ENCODE measurements at regions not wholly inside any gene's neighbourhood (a gene's known extent, or its start where the extent isn't known, plus 50 kb on each side); places are given as distances from the start of the nearest gene placed in this dataset.

DNA sequence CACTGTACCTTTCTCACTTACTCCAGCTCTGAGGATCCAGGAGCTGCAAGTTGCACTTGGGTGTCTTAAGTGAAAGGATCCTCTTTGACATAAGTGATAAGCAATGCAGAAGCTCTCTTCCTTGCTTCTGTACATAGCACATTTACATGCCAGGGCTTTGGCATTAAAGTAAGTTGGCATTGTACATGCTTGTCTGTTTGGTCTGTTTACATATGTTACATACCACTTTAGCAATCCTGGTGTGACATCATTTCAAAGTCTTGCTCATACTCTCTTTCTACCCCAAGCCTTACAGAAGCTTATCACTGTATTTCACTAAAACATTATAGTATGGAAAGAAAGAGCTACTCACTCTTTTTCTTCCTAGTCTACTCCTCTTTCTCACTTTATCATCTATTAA is 2548.3 kb downstream of the ARAP2 start:
- Histone ChIP-seq H3K4me1 (replicated peaks) (no peaks in the 10 kb centered on the region), H3K9me3 (no peaks in the 10 kb centered on the region), H3K27ac (no peak overlapping the region), H3K36me3 (no peaks in the 10 kb centered on the region), H3K27me3 (replicated peaks; ENCODE audit: insufficient read depth) (no peaks in the 10 kb centered on the region), H3K4me3 (no peak overlapping the region)
- TF ChIP-seq, protein P1, sequence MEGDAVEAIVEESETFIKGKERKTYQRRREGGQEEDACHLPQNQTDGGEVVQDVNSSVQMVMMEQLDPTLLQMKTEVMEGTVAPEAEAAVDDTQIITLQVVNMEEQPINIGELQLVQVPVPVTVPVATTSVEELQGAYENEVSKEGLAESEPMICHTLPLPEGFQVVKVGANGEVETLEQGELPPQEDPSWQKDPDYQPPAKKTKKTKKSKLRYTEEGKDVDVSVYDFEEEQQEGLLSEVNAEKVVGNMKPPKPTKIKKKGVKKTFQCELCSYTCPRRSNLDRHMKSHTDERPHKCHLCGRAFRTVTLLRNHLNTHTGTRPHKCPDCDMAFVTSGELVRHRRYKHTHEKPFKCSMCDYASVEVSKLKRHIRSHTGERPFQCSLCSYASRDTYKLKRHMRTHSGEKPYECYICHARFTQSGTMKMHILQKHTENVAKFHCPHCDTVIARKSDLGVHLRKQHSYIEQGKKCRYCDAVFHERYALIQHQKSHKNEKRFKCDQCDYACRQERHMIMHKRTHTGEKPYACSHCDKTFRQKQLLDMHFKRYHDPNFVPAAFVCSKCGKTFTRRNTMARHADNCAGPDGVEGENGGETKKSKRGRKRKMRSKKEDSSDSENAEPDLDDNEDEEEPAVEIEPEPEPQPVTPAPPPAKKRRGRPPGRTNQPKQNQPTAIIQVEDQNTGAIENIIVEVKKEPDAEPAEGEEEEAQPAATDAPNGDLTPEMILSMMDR (IDR thresholded peaks at IDR 0.05) = no peak
- TF ChIP-seq POLR2AphosphoS5 (IDR thresholded peaks at IDR 0.05) (no peak), POLR2A (IDR thresholded peaks at IDR 0.05) (no peak)
- intact Hi-C loops (cut with DNase I) = no loop called here
- no peak for DNase-seq (ENCODE audit: low spot score)

- no peaks in the 10 kb centered on the region for H3K36me3 ChIP-seq
- TF ChIP-seq POLR2AphosphoS5 (IDR thresholded peaks at IDR 0.05) (no peak), POLR2A (IDR thresholded peaks at IDR 0.05) (no peak)
- TF ChIP-seq, protein P1 (IDR thresholded peaks at IDR 0.05) = no peak
- H3K4me3 ChIP-seq = no peak overlapping the region
- WGBS = 66% methylated on average over 2 of the region's 2 CpGs
- DNase-seq (ENCODE audit: low spot score) = no peak
- intact Hi-C loops (cut with DNase I) = no loop called here
- H3K27me3 ChIP-seq (replicated peaks; ENCODE audit: insufficient read depth) = no peaks in the 10 kb centered on the region
- no peaks in the 10 kb centered on the region for H3K9me3 ChIP-seq
- H3K4me1 ChIP-seq (replicated peaks) = no peaks in the 10 kb centered on the region
- H3K27ac ChIP-seq = no peak overlapping the region
Observed at GRCh38 chr4:33696586-33696985, 2547.7 kb downstream of the ARAP2 start.

- no peaks in the 10 kb centered on the region for H3K36me3 ChIP-seq
- no peak for DNase-seq (ENCODE audit: low spot score)
- no peak overlapping the region for H3K27ac ChIP-seq
- WGBS = 85% methylated on average over 3 of the region's 3 CpGs
- intact Hi-C loops (cut with DNase I) = no loop called here
- no peaks in the 10 kb centered on the region for H3K4me1 ChIP-seq (replicated peaks)
- TF ChIP-seq POLR2A (IDR thresholded peaks at IDR 0.05) (no peak), POLR2AphosphoS5 (IDR thresholded peaks at IDR 0.05) (no peak)
- TF ChIP-seq, protein P1 (IDR thresholded peaks at IDR 0.05) = no peak
- no peaks in the 10 kb centered on the region for H3K9me3 ChIP-seq
- no peak overlapping the region for H3K4me3 ChIP-seq
- no peaks in the 10 kb centered on the region for H3K27me3 ChIP-seq (replicated peaks; ENCODE audit: insufficient read depth)
Observed at GRCh38 chr4:33709247-33709646, 2535.1 kb downstream of the ARAP2 start.

DNA sequence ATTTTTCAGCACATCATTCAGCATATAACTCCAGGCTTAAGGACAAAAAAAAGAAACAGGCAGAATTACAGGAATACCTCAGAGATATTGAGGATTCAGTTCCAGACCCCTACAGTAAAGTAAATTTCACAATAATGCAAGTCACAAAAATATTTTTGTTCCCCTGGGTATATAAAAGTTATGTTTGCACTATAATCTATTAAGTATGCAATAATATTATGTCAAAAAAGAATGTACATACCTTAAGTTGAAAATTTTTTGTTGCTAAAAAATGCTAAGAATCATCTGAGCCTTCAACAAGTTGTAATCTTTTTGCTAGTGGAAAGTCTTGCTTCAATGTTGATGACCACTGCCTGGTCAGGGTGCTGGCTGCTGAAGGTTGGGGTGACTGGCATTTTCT is 2532.5 kb downstream of the ARAP2 start:
- H3K9me3 ChIP-seq = no peaks in the 10 kb centered on the region
- no peaks in the 10 kb centered on the region for H3K27me3 ChIP-seq (replicated peaks; ENCODE audit: insufficient read depth)
- intact Hi-C loops (cut with DNase I) = no loop called here
- H3K27ac ChIP-seq = no peak overlapping the region
- DNase-seq (ENCODE audit: low spot score) = no peak
- H3K36me3 ChIP-seq = no peaks in the 10 kb centered on the region
- H3K4me3 ChIP-seq = no peak overlapping the region
- H3K4me1 ChIP-seq (replicated peaks) = no peaks in the 10 kb centered on the region
- TF ChIP-seq, protein P1 (IDR thresholded peaks at IDR 0.05) = no peak
- no peak for TF ChIP-seq POLR2AphosphoS5 (IDR thresholded peaks at IDR 0.05)
- TF ChIP-seq POLR2A (IDR thresholded peaks at IDR 0.05) = no peak

GRCh38 chr4:33714971-33715370 is 2529.3 kb downstream of the ARAP2 start:
- Histone ChIP-seq H3K4me1 (replicated peaks) (no peaks in the 10 kb centered on the region), H3K36me3 (no peaks in the 10 kb centered on the region), H3K9me3 (no peaks in the 10 kb centered on the region), H3K27me3 (replicated peaks; ENCODE audit: insufficient read depth) (no peaks in the 10 kb centered on the region), H3K27ac (no peak overlapping the region), H3K4me3 (no peak overlapping the region)
- WGBS = 77% methylated on average over 1 of the region's 1 CpG
- intact Hi-C loops (cut with DNase I) = no loop called here
- no peak for TF ChIP-seq POLR2AphosphoS5 (IDR thresholded peaks at IDR 0.05)
- TF ChIP-seq, protein P1 (IDR thresholded peaks at IDR 0.05) = no peak
- TF ChIP-seq POLR2A (IDR thresholded peaks at IDR 0.05) = no peak
- DNase-seq (ENCODE audit: low spot score) = no peak
